B cell (primary cell): ENCODE measurements at regions not wholly inside any gene's neighbourhood (a gene's known extent, or its start where the extent isn't known, plus 50 kb on each side); places are given as distances from the start of the nearest gene placed in this dataset.

Experiments used
- ATAC-seq: fragments of 200-7000 bp; cut with Tn5 transposase; one replicate; pipeline ENCODE4 v1.10.0; 2021; ENCODE audit warnings: low read depth, mild to moderate bottlenecking, moderate number of reproducible peaks, moderate library complexity
- CTCF ChIA-PET: fragments of 350-600 bp; sonication (Branson Sonifier 250); formaldehyde crosslinking; loops from one replicate; lab custom pipeline; 2021; ENCODE audit warnings: antibody characterized with exemption, inconsistent platforms; lab: Charles Lee
- POLR2A ChIA-PET: fragments of 350-600 bp; sonication (Branson Sonifier 250); formaldehyde crosslinking; loops from one replicate; lab custom pipeline; 2021; ENCODE audit warnings: antibody characterized with exemption; lab: Charles Lee
- DNase-seq: peaks from one replicate; pipeline ENCODE4 v3.0.0; 2013
- H2AFZ ChIP-seq: 2 replicates; pipeline ENCODE4 v1.6.1; 2012; ENCODE audit warnings: mild to moderate bottlenecking, low read depth, low read length; ENCODE audit not compliant: insufficient read depth, poor library complexity, severe bottlenecking
- H3K27ac ChIP-seq, 2 donors: 1 replicate in 1 of 2; 2 replicates in 1 of 2; pipeline ENCODE4 v1.5.1; 2012 to 2013; ENCODE audit warnings: low read length in 2 of 2, mild to moderate bottlenecking in 2 of 2, moderate library complexity in 1 of 2
- H3K27me3 ChIP-seq, 4 experiments: fragments of 200-600 bp in 1 of 4; sonication (generic) in 1 of 4; replicated peaks in 1 of 4; 1 replicate in 2 of 4; 2 replicates in 2 of 4; pipeline versions ENCODE4 v1.6.1 to v1.7.0; 2013 to 2016; ENCODE audit warnings: low read length in 3 of 4, mild to moderate bottlenecking in 2 of 4, mixed read lengths in 1 of 4, moderate library complexity in 1 of 4; ENCODE audit not compliant: insufficient read depth in 4 of 4, control insufficient read depth in 3 of 4; ENCODE audit errors: control extremely low read depth in 1 of 4
- H3K36me3 ChIP-seq, 2 experiments: replicated peaks in 1 of 2; 1 replicate in 1 of 2; 2 replicates in 1 of 2; pipeline versions ENCODE4 v1.6.1 to v1.7.1; 2013; ENCODE audit warnings: low read length in 1 of 2; ENCODE audit not compliant: insufficient read depth in 2 of 2, control insufficient read depth in 1 of 2; ENCODE audit errors: control extremely low read depth in 1 of 2, extremely low read depth in 1 of 2
- H3K4me1 ChIP-seq, 2 donors: fragments of 200-600 bp in 1 of 2; sonication (generic) in 1 of 2; 1 replicate in 1 of 2; 2 replicates in 1 of 2; pipeline versions ENCODE4 v1.5.1 to v1.6.1; 2013 to 2017; ENCODE audit warnings: low read length in 2 of 2; ENCODE audit not compliant: control insufficient read depth in 2 of 2, insufficient read depth in 2 of 2
- H3K4me2 ChIP-seq: replicated peaks from 2 replicates; pipeline ENCODE3; 2012; ENCODE audit warnings: mild to moderate bottlenecking, low read depth, low read length; ENCODE audit not compliant: poor library complexity, severe bottlenecking
- H3K4me3 ChIP-seq, 5 experiments: fragments of 200-600 bp in 1 of 5; sonication (generic) in 1 of 5; 1 replicate in 3 of 5; 2 replicates in 2 of 5; pipeline versions ENCODE4 v1.5.1 to v1.7.0; 2011 to 2016; ENCODE audit warnings: low read length in 4 of 5, mild to moderate bottlenecking in 4 of 5, low read depth in 2 of 5, control low read depth in 1 of 5, moderate library complexity in 1 of 5; ENCODE audit not compliant: insufficient read depth in 1 of 5; ENCODE audit errors: control extremely low read depth in 1 of 5, extremely low read depth in 1 of 5
- H3K79me2 ChIP-seq: fragments of 200-600 bp; sonication (generic); one replicate; pipeline ENCODE4 v1.6.0; 2016; ENCODE audit warnings: low read length; ENCODE audit not compliant: control insufficient read depth, insufficient read depth
- H3K9ac ChIP-seq: fragments of 200-600 bp; sonication (generic); 2 replicates; pipeline ENCODE4 v1.6.1; 2017; ENCODE audit warnings: mild to moderate bottlenecking, low read length, moderate library complexity
- H3K9me3 ChIP-seq, 3 donors: one replicate each; pipeline versions ENCODE4 v1.6.1 to v1.7.1; 2013; ENCODE audit warnings: low read length in 2 of 3; ENCODE audit not compliant: control insufficient read depth in 2 of 3, insufficient read depth in 1 of 3; ENCODE audit errors: control extremely low read depth in 1 of 3
- H4K20me1 ChIP-seq: 2 replicates; pipeline ENCODE4 v1.6.0; 2012; ENCODE audit warnings: mild to moderate bottlenecking, low read length; ENCODE audit not compliant: insufficient read depth, control insufficient read depth, poor library complexity, severe bottlenecking
- H3K27ac Mint-ChIP-seq: one replicate; pipeline ENCODE4 v1.8.0; 2021; ENCODE audit warnings: mixed read lengths
- H3K27me3 Mint-ChIP-seq: one replicate; pipeline ENCODE4 v1.8.0; 2021; ENCODE audit warnings: mixed read lengths
- H3K4me1 Mint-ChIP-seq: one replicate; pipeline ENCODE4 v1.8.0; 2021; ENCODE audit warnings: mixed read lengths
- H3K4me3 Mint-ChIP-seq: one replicate; pipeline ENCODE4 v1.8.0; 2021; ENCODE audit warnings: mixed read lengths
- H3K9me3 Mint-ChIP-seq: one replicate; pipeline ENCODE4 v1.8.0; 2022; ENCODE audit warnings: mixed read lengths; ENCODE audit not compliant: insufficient read depth
- EZH2 ChIP-seq: IDR thresholded peaks from 2 replicates; pipeline ENCODE4 v1.6.1; 2012; ENCODE audit warnings: borderline replicate concordance, low read depth, mild to moderate bottlenecking, moderate library complexity, low read length; ENCODE audit not compliant: insufficient read depth, poor library complexity, severe bottlenecking
- WGBS: methylation state at CpG from one replicate; pipeline ENCODE4 v1.1.5; 2013; ENCODE audit warnings: missing lambda C conversion rate; ENCODE audit not compliant: insufficient coverage; 5-methylcytosine and 5-hydroxymethylcytosine counted together
- intact Hi-C: fragments of 100-400 bp; cut with micrococcal nuclease; formaldehyde crosslinking; loops from one replicate; pipeline ENCODE4 v1.10.0; 2022
- TF ChIP-seq, protein P1 (sequence below): fragments of 200-600 bp; IDR thresholded peaks from one replicate; pipeline ENCODE4 v1.8.0; 2022; ENCODE audit warnings: antibody characterized with exemption, mild to moderate bottlenecking

DNA sequence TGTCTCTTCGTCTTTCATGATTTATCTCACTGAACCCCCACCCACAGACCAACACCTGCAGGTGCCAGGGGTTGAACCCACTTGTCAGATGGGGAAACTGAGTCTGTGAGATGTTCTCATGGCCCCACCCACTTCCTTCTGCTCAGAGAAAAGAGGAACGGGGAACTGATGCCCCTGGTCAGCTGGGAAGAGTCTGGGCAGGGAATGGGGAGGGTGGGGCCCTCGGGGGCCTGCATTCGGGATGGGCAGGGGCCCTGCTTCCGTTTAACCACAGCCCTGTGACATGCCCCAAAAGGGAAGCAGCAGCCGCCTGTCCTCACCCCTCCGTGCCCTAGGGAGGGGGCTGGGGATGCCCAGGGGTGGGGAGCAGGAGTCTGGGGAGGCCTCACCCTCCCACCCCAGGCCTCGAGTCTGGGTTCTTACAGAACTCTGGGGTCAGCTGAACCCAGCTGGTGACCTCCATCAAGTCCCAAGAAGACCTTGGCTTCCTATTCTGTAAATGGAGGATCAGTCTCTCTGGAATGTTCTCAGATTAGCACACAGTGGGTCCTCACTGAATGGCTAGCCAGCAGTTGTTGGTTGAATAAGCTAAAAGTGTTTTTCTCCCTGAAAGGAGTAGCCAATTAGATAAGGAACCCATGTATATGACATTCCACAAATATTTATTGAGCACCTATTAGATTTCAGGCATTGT, 81.5 kb downstream of the CEBPB start:
- 0% methylated on average over 3 of the region's 8 CpGs for WGBS
- Mint-ChIP-seq H3K4me1 (peaks cover 2% of the 10 kb centered on the region), H3K4me3 (no peak overlapping the region), H3K27me3 (peaks cover 42% of the 10 kb centered on the region), H3K9me3 (no peaks in the 10 kb centered on the region), H3K27ac (no peak overlapping the region)
- peaks cover 0 to 7% of the 10 kb centered on the region in 2 donors for H3K4me1 ChIP-seq
- ChIA-PET POLR2A (no interaction called here), CTCF (interaction anchor here (0.9 kb wide), 1 partner anchor 13 kb away, joined by 3 read pairs; no protein-coding TSS in a partner anchor)
- no peak overlapping the region for H3K9ac ChIP-seq
- H3K4me2 ChIP-seq, result no peak overlapping the region
- no peaks in the 10 kb centered on the region for H3K36me3 ChIP-seq
- no peak overlapping the region for H3K27ac ChIP-seq
- no peak overlapping the region for H2AFZ ChIP-seq
- TF ChIP-seq EZH2, result no peak
- TF ChIP-seq, protein P1, sequence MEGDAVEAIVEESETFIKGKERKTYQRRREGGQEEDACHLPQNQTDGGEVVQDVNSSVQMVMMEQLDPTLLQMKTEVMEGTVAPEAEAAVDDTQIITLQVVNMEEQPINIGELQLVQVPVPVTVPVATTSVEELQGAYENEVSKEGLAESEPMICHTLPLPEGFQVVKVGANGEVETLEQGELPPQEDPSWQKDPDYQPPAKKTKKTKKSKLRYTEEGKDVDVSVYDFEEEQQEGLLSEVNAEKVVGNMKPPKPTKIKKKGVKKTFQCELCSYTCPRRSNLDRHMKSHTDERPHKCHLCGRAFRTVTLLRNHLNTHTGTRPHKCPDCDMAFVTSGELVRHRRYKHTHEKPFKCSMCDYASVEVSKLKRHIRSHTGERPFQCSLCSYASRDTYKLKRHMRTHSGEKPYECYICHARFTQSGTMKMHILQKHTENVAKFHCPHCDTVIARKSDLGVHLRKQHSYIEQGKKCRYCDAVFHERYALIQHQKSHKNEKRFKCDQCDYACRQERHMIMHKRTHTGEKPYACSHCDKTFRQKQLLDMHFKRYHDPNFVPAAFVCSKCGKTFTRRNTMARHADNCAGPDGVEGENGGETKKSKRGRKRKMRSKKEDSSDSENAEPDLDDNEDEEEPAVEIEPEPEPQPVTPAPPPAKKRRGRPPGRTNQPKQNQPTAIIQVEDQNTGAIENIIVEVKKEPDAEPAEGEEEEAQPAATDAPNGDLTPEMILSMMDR, result no peak
- H3K79me2 ChIP-seq, result no peaks in the 10 kb centered on the region
- DNase-seq (no peak), ATAC-seq (no peak)
- peaks cover 0 to 19% (median 4%) of the 10 kb centered on the region in 4 experiments for H3K27me3 ChIP-seq
- H3K9me3 ChIP-seq, result no peaks in the 10 kb centered on the region
- intact Hi-C loops, result no loop called here
- H4K20me1 ChIP-seq, result no peaks in the 10 kb centered on the region
- H3K4me3 ChIP-seq, result no peak overlapping the region

DNA sequence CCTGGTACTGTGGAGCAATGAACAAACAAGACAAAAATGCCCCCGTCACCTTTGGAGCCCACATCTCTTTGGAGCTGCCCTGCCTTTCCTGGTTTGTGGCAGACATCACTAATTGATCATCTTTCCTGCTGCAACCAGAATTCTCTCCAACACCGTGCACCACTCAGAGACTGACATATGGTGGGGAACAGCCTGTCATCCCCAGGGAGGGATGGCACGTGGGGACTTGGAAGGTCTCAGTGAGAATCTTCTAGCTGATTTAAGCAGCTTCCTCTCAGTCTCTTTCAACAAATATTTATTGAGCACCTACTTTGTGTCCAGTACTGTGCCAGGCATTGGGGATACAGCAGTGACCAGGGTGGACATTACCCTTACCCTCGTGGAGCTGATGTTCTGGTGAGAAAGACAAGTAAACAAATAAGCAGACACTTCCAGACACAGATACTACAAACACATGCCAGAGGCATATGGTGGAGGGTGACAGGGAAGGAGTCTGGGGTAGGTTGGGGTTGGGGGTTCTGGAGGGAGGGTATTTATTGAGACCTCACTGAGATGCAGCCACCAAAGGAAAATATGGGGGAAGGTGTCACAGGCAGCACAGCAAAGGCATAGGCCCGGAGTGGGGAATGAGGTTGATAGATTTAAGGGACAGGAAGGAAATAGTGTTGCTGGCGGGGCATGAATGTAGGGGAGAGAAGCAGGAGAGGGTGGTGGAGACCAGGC, 82.3 kb downstream of the CEBPB start:
- H3K27ac ChIP-seq, result no peak overlapping the region
- Mint-ChIP-seq H3K4me3 (no peak overlapping the region), H3K4me1 (peaks cover 2% of the 10 kb centered on the region), H3K9me3 (no peaks in the 10 kb centered on the region), H3K27ac (no peak overlapping the region), H3K27me3 (peaks cover 44% of the 10 kb centered on the region)
- H2AFZ ChIP-seq, result no peak overlapping the region
- 50% methylated on average over 5 of the region's 6 CpGs for WGBS
- no peak overlapping the region for H3K9ac ChIP-seq
- peaks cover 0 to 7% of the 10 kb centered on the region in 2 donors for H3K4me1 ChIP-seq
- H4K20me1 ChIP-seq, result no peaks in the 10 kb centered on the region
- no peaks in the 10 kb centered on the region for H3K36me3 ChIP-seq
- no peak overlapping the region for H3K4me3 ChIP-seq
- H3K9me3 ChIP-seq, result no peaks in the 10 kb centered on the region
- intact Hi-C loops, result no loop called here
- ATAC-seq, result no peak
- H3K79me2 ChIP-seq, result no peaks in the 10 kb centered on the region
- ChIA-PET POLR2A (no interaction called here), CTCF (interaction anchor here (0.9 kb wide), 1 partner anchor 13 kb away, joined by 3 read pairs; no protein-coding TSS in a partner anchor)
- peaks cover 0 to 21% (median 4%) of the 10 kb centered on the region in 4 experiments for H3K27me3 ChIP-seq
- no peak for TF ChIP-seq EZH2
- TF ChIP-seq, protein P1, result no peak
- no peak for DNase-seq
- no peak overlapping the region for H3K4me2 ChIP-seq
